GM21576 (cell line): ENCODE measurements at regions not wholly inside any gene's neighbourhood (a gene's known extent, or its start where the extent isn't known, plus 50 kb on each side); places are given as distances from the start of the nearest gene placed in this dataset.
A peak's percentile ranks its signal among the peaks of the same experiment; 100 is the strongest.
"Not testable (repeated sequence)": the region's sequence is repeated elsewhere in the genome, so short reads cannot be mapped to it uniquely, and the experiment has no call there.

ENCODE experiments used
- ATAC-seq: cut with Tn5 transposase; IDR thresholded peaks from one replicate; pipeline ENCODE4 v1.9.1; 2021; ENCODE audit warnings: mild to moderate bottlenecking, moderate library complexity; ENCODE audit not compliant: unreplicated experiment

DNA sequence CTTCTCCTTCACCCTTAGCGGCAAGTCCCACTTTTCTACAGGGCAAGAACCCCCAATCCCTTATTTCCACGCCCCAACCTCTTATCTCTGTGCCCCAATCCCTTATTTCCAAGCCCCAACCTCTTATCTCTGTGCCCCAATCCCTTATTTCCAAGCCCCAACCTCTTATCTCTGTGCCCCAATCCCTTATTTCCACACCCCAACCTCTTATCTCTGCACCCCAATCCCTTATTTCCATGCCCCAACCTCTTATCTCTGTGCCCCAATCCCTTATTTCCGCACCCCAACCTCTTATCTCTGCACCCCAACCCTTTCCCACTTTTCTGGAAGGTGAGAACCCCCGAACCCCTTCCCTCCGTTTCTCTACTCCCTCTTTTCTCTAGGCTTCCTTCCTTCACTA is 116.1 kb upstream of the GJE1 start:
- ATAC-seq = not testable (repeated sequence)

DNA sequence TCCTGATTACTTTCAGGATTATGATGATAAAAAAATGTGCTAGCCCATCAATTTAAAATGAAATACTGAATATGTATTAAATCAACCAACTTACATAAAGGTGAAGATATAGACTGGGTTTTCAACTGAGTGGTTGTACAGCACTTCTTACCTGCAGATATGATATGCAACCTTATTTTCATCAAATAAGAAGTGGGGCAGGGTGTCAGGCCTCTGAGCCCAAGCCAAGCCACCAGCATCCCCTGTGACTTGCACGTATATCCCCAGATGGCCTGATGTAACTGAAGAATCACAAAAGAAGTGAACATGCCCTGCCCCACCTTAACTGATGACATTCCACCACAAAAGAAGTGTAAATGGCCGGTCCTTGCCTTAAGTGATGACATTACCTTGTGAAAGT is 117.3 kb upstream of the GJE1 start:
- not testable (repeated sequence) for ATAC-seq

DNA sequence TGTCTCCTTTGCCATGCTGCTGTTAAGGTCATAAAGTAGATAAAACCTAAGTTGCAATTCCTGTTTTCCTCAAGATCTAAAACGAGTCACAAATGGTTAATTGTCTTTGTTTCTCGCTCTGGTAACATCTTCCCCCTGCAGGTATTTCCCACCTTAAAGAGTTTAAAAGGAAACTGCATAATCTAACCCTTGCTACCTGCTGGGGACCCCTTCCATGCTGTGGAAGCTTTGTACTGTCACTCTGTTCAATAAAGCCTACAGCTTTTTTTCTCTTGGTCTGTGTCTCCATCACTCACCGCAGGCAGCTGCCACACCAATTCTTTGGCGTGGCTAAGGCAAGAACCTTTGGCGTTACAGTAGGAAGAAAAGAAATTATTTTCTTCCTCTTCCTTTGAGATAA is 117.7 kb upstream of the GJE1 start:
- no peak for ATAC-seq

DNA sequence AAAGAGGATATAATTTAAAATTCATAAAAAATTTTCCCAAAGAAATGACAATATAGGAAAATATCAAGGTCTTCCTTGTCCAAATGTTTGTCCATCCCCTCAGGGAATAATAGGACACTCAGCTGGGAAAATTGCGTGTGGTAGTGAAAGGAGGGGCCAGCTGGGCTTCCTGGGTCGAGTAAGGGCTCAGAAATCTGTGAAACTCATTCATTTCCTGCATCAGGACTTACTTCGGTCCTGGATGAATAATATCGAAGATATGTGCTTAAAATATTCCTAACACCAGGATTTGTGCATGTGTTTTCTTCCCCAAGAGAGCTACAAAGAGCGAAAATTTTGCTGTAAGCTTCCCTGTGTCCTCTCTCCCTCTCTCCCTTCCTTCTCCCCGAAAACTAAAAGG is 118.2 kb upstream of the GJE1 start:
- ATAC-seq = no peak

DNA sequence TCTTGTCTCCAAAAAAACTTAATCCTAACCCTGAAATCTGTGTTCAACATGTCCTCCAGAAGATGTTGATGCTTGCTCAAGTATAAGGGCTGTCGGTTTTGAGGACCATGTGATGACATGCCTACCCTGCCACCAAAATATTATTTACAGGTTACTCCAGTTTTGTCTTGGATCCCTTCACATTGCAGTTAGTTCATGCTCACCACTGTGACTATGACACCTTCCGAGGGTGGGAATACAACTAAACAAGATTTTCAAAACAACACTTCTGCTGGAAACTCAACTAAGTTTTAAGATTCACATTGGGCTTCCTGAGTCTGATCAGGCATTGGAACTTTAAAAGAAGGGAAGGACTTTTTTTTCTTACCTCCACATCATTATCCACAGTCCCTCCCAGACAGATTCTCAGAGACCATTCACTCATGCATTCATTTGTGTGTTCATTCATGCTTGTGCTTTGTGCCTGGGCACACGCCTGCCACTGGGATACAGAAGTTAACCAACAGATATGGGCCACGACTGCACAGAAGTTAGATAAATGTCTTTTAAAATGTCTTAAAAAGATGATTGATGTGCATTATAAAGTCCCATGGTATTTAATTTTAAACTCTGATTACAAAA is 118.7 kb upstream of the GJE1 start:
- no peak for ATAC-seq

DNA sequence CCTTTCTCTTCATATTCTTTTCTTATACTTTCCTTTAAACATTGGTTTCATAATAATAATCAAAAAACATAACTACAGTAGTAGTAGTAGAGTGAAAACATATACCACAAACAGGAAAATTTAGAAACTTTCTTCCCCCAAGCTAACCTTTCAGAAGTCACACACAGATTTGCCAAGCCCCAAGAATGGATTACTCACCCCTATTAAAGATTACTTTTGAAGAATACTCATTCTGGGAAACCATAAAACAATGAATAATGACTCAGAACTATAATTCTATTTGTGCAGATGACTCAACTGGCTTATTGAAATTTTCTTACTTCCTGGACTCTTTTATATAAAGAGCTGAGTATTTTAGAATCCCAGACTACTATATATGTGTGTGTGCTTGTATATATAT is 119.4 kb upstream of the GJE1 start:
- ATAC-seq = peak; percentile 74

DNA sequence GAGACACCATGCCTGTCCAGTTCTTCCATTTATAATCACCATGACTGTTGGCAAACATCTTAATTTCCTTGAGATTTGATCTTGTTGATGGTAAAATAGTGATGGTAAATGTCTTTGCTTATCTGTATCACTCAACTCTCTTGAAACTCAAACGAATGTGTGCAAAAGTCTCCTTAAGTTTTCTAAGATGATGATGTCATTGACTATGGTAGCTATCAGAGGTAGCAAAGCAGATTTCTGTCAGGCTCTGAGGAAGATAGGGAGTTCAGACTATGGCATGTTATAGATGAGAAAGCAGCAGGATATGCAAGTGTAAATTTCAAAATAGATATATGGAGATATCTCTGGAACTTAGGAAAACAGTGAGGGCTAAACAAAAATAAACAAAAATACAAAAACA is 121.0 kb upstream of the GJE1 start:
- no peak for ATAC-seq

DNA sequence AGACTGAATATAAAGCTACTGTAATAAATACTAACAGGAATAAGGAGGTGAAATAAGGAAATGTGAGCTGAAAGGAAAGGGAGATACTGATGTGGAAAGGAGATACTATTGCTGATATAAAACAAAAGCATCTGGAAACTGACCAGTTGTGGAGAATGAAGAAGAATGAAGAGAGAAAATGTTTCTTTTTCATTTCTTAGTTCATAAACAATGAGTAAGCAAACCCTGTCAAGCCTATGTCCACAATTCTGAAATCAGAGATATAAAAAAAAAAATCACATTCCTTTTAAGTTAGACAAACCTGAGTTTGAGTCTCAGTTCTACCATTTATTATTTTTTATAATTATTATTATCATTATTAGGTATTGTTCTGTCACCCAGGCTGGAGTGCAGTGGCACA is 121.6 kb upstream of the GJE1 start:
- no peak for ATAC-seq

DNA sequence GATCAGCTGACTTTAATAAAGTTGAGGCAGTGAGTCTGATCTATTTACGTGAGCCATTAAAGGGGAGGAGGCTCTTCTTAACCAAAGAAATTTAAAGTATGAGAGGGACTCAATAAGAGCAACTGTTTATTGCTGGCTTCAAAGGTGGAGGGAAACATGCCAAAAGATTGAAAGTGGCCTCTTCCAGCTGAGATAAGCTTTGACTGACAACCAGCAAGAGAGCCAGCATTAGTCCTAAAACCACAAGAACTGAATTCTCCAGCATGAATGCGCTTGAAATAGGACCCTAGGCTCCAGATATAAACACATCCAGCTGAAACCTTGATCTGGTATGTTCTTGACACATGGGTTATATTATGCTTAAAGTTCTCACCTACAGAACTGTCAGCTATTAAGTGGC is 123.1 kb upstream of the GJE1 start:
- ATAC-seq = no peak

DNA sequence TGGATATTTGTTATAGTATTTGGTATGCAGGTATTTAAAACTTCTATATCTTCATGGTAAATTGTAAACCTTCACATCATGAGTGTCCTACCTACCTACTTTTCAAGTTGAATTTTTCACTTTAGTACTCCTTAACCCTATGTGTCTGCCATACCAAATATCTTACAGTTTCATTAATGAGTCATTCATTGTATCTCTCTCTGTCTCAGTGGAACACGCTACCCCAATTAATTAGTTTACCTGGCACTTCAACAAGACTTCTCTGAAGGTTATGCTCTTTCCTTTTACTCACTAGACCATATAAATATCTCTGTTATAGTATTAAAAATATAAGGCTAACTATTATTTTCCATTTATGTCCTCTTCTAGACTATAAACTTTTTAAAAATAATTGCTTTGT is 123.9 kb upstream of the GJE1 start:
- no peak for ATAC-seq

DNA sequence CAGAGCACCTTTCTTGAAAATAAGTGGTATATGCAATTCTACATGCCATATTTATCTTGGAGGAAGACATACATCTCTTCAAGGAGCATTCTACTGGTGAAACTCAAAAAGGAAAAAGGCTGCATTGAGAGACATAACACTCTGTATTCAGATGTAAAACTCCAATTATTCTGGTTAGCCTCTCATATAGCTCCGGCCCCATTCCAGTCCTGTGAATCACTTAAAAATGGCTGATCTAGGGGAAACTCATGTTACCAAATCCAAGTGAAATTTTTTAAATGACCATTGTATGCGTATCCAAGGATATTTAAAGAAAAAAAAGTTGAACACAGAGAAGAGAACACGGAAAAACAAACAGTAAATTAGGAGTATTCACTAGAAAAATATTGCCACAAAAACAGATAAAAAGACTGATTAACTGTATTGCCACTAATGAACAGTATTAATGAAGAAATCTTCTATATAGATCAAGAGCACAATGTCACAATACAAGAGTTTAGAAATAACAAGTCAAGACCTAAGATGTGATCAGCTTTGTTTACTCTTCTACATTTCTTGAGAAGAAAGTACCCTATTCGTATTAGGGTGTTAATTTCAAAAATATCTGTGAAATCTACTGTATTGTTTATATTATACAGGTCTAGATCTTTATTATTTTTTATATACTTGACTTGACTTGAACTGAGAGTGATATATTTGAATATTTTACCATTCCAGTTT is 124.5 kb upstream of the GJE1 start:
- no peak for ATAC-seq

DNA sequence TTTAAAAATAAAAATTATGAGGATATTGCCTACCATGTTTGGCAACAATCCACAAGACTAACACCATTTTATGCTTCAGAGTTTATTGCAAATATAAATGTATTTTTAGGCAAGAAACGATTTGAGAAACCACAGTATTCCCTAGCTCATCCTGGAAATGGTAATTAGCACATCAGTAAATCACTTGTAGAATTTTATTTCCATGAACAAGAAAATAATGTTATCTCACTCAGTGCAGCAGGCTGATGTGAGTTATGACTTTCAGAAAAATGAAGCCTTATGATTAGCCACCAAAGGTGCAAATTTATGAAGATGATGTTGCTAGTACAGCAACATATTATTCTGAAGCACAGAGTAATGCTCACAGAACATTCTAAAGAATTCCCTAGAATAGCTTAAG is 127.7 kb upstream of the GJE1 start:
- no peak for ATAC-seq

DNA sequence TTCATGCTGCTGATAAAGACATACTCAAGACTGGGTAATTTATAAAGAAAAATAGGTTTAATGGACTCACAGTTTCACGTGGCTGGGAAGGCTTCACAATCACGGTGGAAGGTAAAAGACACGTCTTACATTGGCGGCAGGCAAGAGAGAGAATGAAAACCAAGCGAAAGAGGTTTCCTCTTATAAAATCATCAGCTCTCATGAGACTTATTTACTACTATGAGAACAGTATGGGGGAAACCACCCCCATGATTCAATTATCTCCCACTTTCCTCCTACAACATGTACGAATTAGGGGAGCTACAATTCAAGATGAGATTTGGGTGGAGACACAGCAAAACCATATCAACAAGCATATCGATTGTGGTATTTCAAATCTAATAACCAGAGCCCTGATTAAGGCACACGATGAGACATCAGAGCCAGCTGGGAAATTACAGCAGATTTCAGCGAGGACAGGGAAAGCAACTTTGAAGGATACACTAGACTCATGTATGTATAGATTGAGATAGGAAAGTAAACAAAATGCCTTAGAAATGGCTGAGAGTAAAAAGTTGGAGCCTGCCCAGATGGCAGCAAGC is 129.8 kb upstream of the GJE1 start:
- no peak for ATAC-seq

DNA sequence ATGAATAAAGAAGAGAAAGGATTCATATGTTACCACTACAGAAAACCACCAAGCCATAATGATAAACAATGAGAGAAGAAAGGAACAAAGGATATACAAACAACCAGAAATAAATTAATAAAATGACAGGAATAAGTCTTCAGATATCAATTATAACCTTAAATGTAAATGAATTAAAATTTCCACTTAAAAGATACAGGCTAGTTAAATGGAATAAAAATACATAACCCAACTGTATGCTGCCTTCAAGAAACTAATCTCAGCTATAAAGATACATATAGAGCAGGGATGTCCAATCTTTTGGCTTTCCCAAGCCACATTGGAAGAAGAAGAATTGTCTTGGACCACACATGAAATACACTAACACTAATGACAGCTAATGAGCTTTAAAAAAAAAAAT is 135.9 kb upstream of the GJE1 start:
- ATAC-seq = no peak

DNA sequence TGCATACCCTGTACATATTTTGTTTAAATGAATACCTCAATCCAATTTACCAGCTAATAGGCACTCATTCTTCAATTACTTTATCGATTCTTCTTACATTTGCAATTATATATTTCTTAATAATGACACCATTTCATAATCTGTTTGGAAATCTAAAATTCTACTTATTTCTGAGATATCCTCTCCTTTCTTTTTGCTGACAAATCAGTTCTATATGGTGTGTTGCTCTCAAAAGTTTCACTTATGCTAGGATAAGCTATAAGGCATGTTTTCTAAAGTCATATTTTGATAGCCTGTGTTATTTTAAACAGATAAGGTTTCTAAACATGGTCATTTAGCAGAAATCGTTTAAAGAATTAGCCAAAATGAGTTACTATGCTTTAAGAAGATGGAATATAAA is 140.6 kb upstream of the GJE1 start:
- ATAC-seq = no peak

DNA sequence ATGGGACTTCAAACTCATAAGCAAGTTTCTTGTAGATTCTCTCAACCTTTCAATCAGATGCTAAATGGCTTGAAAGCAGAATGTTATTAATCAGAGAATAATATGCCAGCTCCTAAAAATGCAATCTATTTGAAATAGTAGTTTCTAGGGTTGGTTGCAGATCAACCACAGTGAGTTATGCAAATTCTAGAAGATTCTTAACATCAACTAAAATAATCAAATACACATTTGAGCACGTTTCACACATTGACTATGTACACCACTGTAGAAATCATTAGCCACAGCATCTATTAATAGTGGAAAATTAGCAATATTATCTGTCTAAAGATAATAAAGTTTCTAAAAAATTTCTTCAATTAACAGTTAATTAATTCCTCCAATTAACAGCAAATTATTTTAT is 141.9 kb upstream of the GJE1 start:
- no peak for ATAC-seq

DNA sequence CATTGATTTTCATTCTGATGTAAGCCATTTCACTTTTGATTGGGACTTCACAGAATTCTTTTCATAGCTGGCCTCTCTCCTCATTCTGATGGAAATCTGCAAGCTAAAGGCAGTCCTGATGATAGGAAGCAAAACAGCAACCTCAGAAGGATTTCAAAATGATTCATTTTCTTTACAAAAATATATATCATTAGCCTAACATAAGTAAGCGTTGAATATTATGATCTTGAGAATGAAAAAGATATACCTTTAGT is 143.1 kb upstream of the GJE1 start:
- ATAC-seq = no peak

DNA sequence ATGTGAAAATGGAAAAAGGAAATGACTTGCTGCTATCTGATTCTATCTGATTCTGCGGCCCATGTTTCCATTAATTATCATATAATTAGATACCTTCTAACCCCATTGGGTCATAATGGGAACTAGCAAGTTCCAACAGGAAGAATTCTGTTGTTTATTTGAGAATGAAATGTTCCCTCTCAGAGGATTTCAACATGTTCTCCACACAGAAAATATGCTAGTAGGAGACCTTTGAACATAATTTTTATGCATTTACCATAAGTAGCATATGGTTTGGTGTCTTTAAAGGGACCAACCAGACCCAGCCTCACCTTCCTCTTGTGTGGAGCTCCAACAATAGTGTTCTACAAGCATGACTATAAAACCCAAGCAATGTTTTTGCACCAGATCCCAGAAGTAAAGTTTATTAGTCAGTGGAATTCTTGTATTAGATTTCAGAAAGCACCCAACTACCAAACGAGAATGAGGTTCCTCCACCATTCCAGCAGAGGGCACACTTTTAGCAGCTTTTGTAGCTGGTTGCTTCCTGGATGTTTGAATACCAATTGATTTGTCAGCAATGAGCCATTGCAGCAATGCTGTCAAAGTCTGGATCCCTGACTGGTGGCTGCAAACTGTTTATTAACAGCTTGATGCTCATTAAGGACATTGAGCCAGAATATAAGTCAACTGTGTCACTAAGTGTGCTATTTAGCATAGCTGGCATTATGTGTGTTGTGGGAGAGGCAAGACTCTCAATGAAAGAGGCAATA is 143.6 kb upstream of the GJE1 start:
- peak; percentile 90 for ATAC-seq

DNA sequence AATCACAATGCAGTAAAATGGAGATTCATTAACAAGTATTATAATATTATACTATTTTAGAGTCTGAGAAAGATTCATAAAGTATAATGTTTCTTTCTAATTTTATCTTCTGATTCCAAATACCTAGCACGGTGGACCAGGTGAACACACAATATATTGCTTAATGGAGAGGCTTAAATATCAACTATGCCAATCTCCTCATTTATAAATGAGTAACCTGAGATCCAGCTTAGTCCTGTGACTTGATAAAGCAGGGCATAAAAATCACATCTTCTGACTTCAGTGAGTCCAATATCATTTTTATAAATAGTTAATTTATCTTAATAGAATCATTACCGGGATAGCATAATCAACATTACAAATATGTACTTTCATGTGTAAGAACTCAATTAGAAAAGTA is 144.4 kb upstream of the GJE1 start:
- ATAC-seq = no peak

DNA sequence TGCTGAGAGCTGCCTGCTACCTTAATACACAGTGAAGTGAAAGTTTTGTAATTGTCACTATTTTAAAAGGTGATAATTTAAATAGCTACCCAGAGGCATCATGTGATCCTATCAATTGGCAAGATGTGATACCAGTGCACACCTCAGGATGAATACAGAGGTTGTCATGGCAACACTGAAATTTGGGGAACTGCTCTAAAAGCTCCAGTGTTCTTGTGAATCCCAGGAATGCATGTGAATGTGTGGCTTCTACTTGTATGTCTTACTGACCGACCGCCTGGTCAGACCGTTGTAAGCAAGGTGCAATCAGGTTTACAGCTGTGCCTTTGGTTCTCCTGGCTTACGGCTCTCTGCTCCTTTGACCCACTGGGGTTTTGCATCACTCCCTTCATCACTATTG is 146.3 kb upstream of the GJE1 start:
- no peak for ATAC-seq

DNA sequence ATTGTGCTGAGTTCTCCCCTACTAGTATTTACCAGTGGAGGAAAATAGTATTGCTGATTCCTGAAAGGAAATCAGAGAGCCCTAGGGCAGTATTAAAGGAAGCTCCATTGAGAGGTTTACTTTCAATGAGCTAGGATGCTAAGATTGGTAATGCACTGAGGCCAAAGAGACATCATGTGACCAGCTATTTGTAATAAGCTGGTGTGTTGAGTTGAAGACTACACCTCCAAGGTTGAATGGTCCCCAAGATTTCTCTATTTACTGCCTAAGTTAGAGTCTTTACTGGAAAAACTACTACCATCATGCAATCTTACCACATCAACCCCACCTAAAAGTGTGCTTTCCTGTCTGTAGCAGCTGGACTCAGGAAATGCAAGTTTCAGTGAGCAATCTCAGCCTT is 151.5 kb upstream of the GJE1 start:
- no peak for ATAC-seq

DNA sequence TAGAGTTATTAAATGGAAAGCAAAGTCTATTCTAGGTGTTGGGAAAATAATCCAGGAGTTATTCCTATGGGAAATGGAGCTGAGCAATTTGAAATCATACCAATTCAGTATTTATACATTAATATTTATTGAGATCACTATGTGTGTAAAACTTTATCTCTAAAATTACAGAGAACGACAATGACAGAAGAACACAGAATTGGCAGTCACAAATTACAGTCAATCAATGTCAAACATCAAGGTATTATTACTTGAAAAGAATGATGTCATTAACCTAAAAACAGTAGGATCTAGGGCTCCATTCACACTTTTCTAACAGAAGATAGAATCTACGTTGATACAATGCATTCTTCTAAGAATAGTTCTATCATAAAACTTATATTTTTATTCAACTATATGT is 154.9 kb upstream of the GJE1 start:
- no peak for ATAC-seq
